ENCODE measurements at regions not wholly inside any gene's neighbourhood (a gene's known extent, or its start where the extent isn't known, plus 50 kb on each side); places are given as distances from the start of the nearest gene placed in this dataset.
A peak's percentile ranks its signal among the peaks of the same experiment; 100 is the strongest.

- DNase-seq: no peak
Observed at GRCh38 chr4:144903953-144904711, 193.9 kb downstream of the ANAPC10 start.

DNA sequence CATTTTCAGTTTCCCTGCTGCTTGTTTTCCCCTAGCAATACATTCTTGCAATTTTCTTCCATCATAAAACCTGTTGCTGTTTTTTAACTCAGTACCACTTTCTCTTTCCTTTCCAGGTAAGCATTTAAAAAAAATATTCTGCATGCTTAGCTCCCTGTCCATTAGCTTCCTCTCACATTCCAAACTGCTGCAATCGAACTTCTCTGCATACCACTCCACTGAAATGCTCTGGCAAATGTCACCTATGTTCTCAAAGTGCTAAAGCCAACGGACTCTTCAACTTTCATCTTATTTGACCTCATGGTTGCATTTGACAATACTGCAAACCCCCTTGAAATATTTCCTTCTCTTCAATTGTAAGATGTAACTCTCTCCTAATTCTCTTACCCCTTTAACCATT, 192.7 kb downstream of the ANAPC10 start:
- no peak for DNase-seq

GRCh38 chr4:144906181-144906925, 191.6 kb downstream of the ANAPC10 start:
- DNase-seq: peak; percentile 24

- no peak for DNase-seq
Observed at GRCh38 chr4:144910723-144911122, 187.3 kb downstream of the ANAPC10 start.

All from hematopoietic multipotent progenitor cell treated with erythropoietin and hydrocortisone succinate and interleukin-3 and kit ligand, for 6 days (in vitro differentiated cells).